H9 (cell line): ENCODE measurements at regions not wholly inside any gene's neighbourhood (a gene's known extent, or its start where the extent isn't known, plus 50 kb on each side); places are given as distances from the start of the nearest gene placed in this dataset.

Source experiments
- DNase-seq: peaks from one replicate; pipeline ENCODE4 v3.0.0-alpha.2; 2017
- H2AFZ ChIP-seq: one replicate; pipeline ENCODE4 v1.6.1; 2013; ENCODE audit warnings: mild to moderate bottlenecking, low read length, control low read depth, moderate library complexity
- H2AK5ac ChIP-seq: 2 replicates; pipeline ENCODE4 v1.6.1; 2013; ENCODE audit warnings: low read length, control low read depth, mixed read lengths; ENCODE audit not compliant: insufficient read length
- H2BK120ac ChIP-seq: one replicate; pipeline ENCODE4 v1.6.1; 2013; ENCODE audit warnings: low read depth, mild to moderate bottlenecking, low read length, control low read depth, inconsistent platforms; ENCODE audit not compliant: poor library complexity, severe bottlenecking
- H2BK12ac ChIP-seq: 2 replicates; pipeline ENCODE4 v1.6.1; 2013; ENCODE audit warnings: low read length, control low read depth, mixed read lengths, low read depth; ENCODE audit not compliant: insufficient read length
- H2BK15ac ChIP-seq: 2 replicates; pipeline ENCODE4 v1.6.1; 2013; ENCODE audit warnings: low read depth, low read length, control low read depth
- H2BK20ac ChIP-seq: one replicate; pipeline ENCODE4 v1.6.1; 2013; ENCODE audit warnings: low read depth, mild to moderate bottlenecking, low read length, control low read depth, inconsistent platforms; ENCODE audit not compliant: poor library complexity, severe bottlenecking
- H2BK5ac ChIP-seq: 2 replicates; pipeline ENCODE4 v1.6.1; 2013; ENCODE audit warnings: low read length, control low read depth, mixed read lengths; ENCODE audit not compliant: insufficient read length
- H3K14ac ChIP-seq: 2 replicates; pipeline ENCODE4 v1.6.1; 2013; ENCODE audit warnings: low read length, control low read depth; ENCODE audit not compliant: insufficient read depth
- H3K18ac ChIP-seq: 2 replicates; pipeline ENCODE4 v1.6.1; 2013; ENCODE audit warnings: low read depth, mild to moderate bottlenecking, mixed read lengths, low read length, control low read depth; ENCODE audit not compliant: insufficient read length
- H3K23ac ChIP-seq: 2 replicates; pipeline ENCODE4 v1.6.1; 2013; ENCODE audit warnings: low read length, control low read depth, mixed read lengths, low read depth; ENCODE audit not compliant: insufficient read length
- H3K23me2 ChIP-seq: 2 replicates; pipeline ENCODE4 v1.6.1; 2013; ENCODE audit warnings: low read depth, mild to moderate bottlenecking, mixed read lengths, low read length, control low read depth; ENCODE audit not compliant: insufficient read length, poor library complexity, severe bottlenecking
- H3K27ac ChIP-seq: 2 replicates; pipeline ENCODE4 v1.5.1; 2013; ENCODE audit warnings: low read length, control low read depth, mixed read lengths, low read depth; ENCODE audit not compliant: insufficient read length
- H3K27me3 ChIP-seq: 2 replicates; pipeline ENCODE4 v1.6.1; 2013; ENCODE audit warnings: low read length, control low read depth, inconsistent platforms; ENCODE audit not compliant: insufficient read depth
- H3K4ac ChIP-seq: 2 replicates; pipeline ENCODE4 v1.6.1; 2013; ENCODE audit warnings: low read depth, mild to moderate bottlenecking, control low read depth, inconsistent platforms, low read length, moderate library complexity
- H3K4me1 ChIP-seq: 2 replicates; pipeline ENCODE4 v1.6.1; 2013; ENCODE audit warnings: low read length, control low read depth, inconsistent platforms; ENCODE audit not compliant: insufficient read depth
- H3K4me2 ChIP-seq: 2 replicates; pipeline ENCODE4 v1.6.1; 2013; ENCODE audit warnings: low read length, control low read depth, mixed read lengths; ENCODE audit not compliant: insufficient read length, insufficient read depth
- H3K56ac ChIP-seq: 2 replicates; pipeline ENCODE4 v1.6.1; 2013; ENCODE audit warnings: low read depth, mild to moderate bottlenecking, mixed read lengths, low read length, control low read depth; ENCODE audit not compliant: insufficient read length
- H3K79me1 ChIP-seq: 2 replicates; pipeline ENCODE4 v1.6.1; 2013; ENCODE audit warnings: low read depth, mild to moderate bottlenecking, moderate library complexity, low read length, control low read depth, inconsistent platforms; ENCODE audit not compliant: insufficient read depth, poor library complexity, severe bottlenecking
- H3K79me2 ChIP-seq: 2 replicates; pipeline ENCODE4 v1.6.1; 2013; ENCODE audit warnings: low read length, control low read depth, inconsistent platforms; ENCODE audit not compliant: insufficient read depth
- H3K9ac ChIP-seq: 2 replicates; pipeline ENCODE4 v1.6.1; 2013; ENCODE audit warnings: low read length, control low read depth, mixed read lengths; ENCODE audit not compliant: insufficient read length; ENCODE audit errors: extremely low read depth
- H3K9me3 ChIP-seq: one replicate; pipeline ENCODE4 v1.6.1; 2013; ENCODE audit warnings: low read depth, low read length, inconsistent platforms; ENCODE audit not compliant: control insufficient read depth
- H3T11ph ChIP-seq: one replicate; pipeline ENCODE4 v1.6.1; 2013; ENCODE audit warnings: mild to moderate bottlenecking, low read length, control low read depth, inconsistent platforms
- H4K20me1 ChIP-seq: one replicate; pipeline ENCODE4 v1.6.1; 2013; ENCODE audit not compliant: control insufficient read depth, insufficient read length, insufficient read depth
- H4K5ac ChIP-seq: 2 replicates; pipeline ENCODE4 v1.6.1; 2013; ENCODE audit warnings: low read depth, mild to moderate bottlenecking, mixed read lengths, low read length, control low read depth; ENCODE audit not compliant: insufficient read length
- H4K8ac ChIP-seq: replicated peaks from 2 replicates; pipeline ENCODE4 v1.6.1; 2013; ENCODE audit warnings: low read length, control low read depth, mixed read lengths, low read depth; ENCODE audit not compliant: insufficient read length
- H4K91ac ChIP-seq: 2 replicates; pipeline ENCODE4 v1.6.1; 2013; ENCODE audit warnings: low read depth, mild to moderate bottlenecking, moderate library complexity, mixed read lengths, low read length, control low read depth; ENCODE audit not compliant: insufficient read length
- H3K27ac Mint-ChIP-seq, 3 experiments: 2 replicates in 2 of 3; 3 replicates in 1 of 3; pipeline ENCODE4 v1.8.0; 2020 to 2021; ENCODE audit warnings: mixed read lengths in 3 of 3, mild to moderate bottlenecking in 1 of 3, moderate library complexity in 1 of 3
- H3K27me3 Mint-ChIP-seq: 2 replicates; pipeline ENCODE4 v1.8.0; 2021; ENCODE audit warnings: low read depth, mild to moderate bottlenecking, moderate library complexity, mixed read lengths
- H3K36me3 Mint-ChIP-seq, 3 experiments: 2 replicates in 2 of 3; 3 replicates in 1 of 3; pipeline ENCODE4 v1.8.0; 2020 to 2021; ENCODE audit warnings: low read depth in 3 of 3, mixed read lengths in 3 of 3; ENCODE audit not compliant: insufficient read depth in 1 of 3
- H3K4me1 Mint-ChIP-seq, 2 experiments: 2 replicates each; pipeline ENCODE4 v1.8.0; 2020; ENCODE audit warnings: mixed read lengths in 2 of 2
- H3K4me3 Mint-ChIP-seq, 2 experiments: 2 replicates in 1 of 2; 3 replicates in 1 of 2; pipeline ENCODE4 v1.8.0; 2020 to 2021; ENCODE audit warnings: mild to moderate bottlenecking in 2 of 2, mixed read lengths in 2 of 2, moderate library complexity in 1 of 2
- H3K9me3 Mint-ChIP-seq, 2 experiments: 2 replicates in 1 of 2; 3 replicates in 1 of 2; pipeline ENCODE4 v1.8.0; 2020; ENCODE audit warnings: mild to moderate bottlenecking in 2 of 2, mixed read lengths in 2 of 2, moderate library complexity in 1 of 2
- CTCF ChIP-seq: fragments of 200-600 bp; sonication (generic); conservative IDR thresholded peaks from 3 replicates; pipeline ENCODE4 v1.8.0; 2021; ENCODE audit warnings: antibody characterized with exemption, mild to moderate bottlenecking
- WGBS: extraction: QIAGEN DNeasy Blood & Tissue Kit; methylation state at CpG from one replicate; pipeline ENCODE4 v1.1.7; 2013; ENCODE audit warnings: missing lambda C conversion rate, low lambda C conversion rate, mixed read lengths; ENCODE audit not compliant: insufficient read length; ENCODE audit errors: extremely low coverage; 5-methylcytosine and 5-hydroxymethylcytosine counted together

- H3K27ac ChIP-seq: no peak overlapping the region
- H3K9me3 ChIP-seq: no peaks in the 10 kb centered on the region
- no peaks in the 10 kb centered on the region; the same call in 1 of the 2 replicates for H3K4me1 ChIP-seq
- H3K23me2 ChIP-seq: peaks cover 2% of the 10 kb centered on the region
- no peak overlapping the region for H3K4me3 Mint-ChIP-seq
- no peaks in the 10 kb centered on the region for H3K27me3 ChIP-seq
- no peak overlapping the region for H3K18ac ChIP-seq
- H3K79me1 ChIP-seq: no peaks in the 10 kb centered on the region
- H3K23ac ChIP-seq: no peak overlapping the region
- no peak overlapping the region for H4K8ac ChIP-seq
- H3K14ac ChIP-seq: no peak overlapping the region
- H3K9me3 Mint-ChIP-seq: no peaks in the 10 kb centered on the region
- H4K20me1 ChIP-seq: no peaks in the 10 kb centered on the region
- no peak overlapping the region for H2AK5ac ChIP-seq
- H3K36me3 Mint-ChIP-seq: no peaks in the 10 kb centered on the region; a peak in 1 of 7 replicates
- H2BK20ac ChIP-seq: no peak overlapping the region
- H2BK12ac ChIP-seq: no peak overlapping the region
- H3K27ac Mint-ChIP-seq: no peak overlapping the region
- WGBS: no CpG with 5 or more reads among the region's 17 CpGs
- H3K79me2 ChIP-seq: no peaks in the 10 kb centered on the region
- no peak overlapping the region for H3K4ac ChIP-seq
- no peak overlapping the region for H4K91ac ChIP-seq
- H3K4me2 ChIP-seq: no peak overlapping the region
- no peak overlapping the region for H2BK5ac ChIP-seq
- H4K5ac ChIP-seq: no peak overlapping the region
- no peak overlapping the region for H3K9ac ChIP-seq
- H2AFZ ChIP-seq: no peak overlapping the region
- H2BK15ac ChIP-seq: no peak overlapping the region
- H3K27me3 Mint-ChIP-seq: peaks cover 3% of the 10 kb centered on the region; the same call in 1 of the 2 replicates
- no peak overlapping the region for H2BK120ac ChIP-seq
- no peak for DNase-seq
- no peak for TF ChIP-seq CTCF
- no peak overlapping the region for H3K56ac ChIP-seq
- H3K4me1 Mint-ChIP-seq: peaks cover 21 to 27% of the 10 kb centered on the region in 2 experiments
- no peak overlapping the region for H3T11ph ChIP-seq
Measured at GRCh38 chr10:44828508-44829142, 82.5 kb upstream of the TMEM72 start.
